GM23338 (cell line): ENCODE measurements at regions not wholly inside any gene's neighbourhood (a gene's known extent, or its start where the extent isn't known, plus 50 kb on each side); places are given as distances from the start of the nearest gene placed in this dataset.

ENCODE experiments used
- ATAC-seq: fragments of 200-7000 bp; cut with Tn5 transposase; 3 replicates; pipeline ENCODE4 v1.9.1; 2020
- DNase-seq: peaks from one replicate; pipeline ENCODE4 v3.0.0-alpha.2; 2015; ENCODE audit warnings: low spot score
- H2AFZ ChIP-seq: fragments of 200-600 bp; sonication (generic); 2 replicates; pipeline ENCODE4 v1.8.0; 2016; ENCODE audit warnings: antibody characterized with exemption, mild to moderate bottlenecking, moderate library complexity
- H3F3A ChIP-seq: fragments of 200-600 bp; sonication (generic); replicated peaks from 2 replicates; pipeline ENCODE4 v1.8.0; 2017; ENCODE audit warnings: antibody characterized with exemption, mixed run types, low read depth
- H3K27ac ChIP-seq: fragments of 200-600 bp; sonication (generic); 2 replicates; pipeline ENCODE4 v1.6.1; 2016; ENCODE audit warnings: low read depth
- H3K27me3 ChIP-seq: fragments of 200-600 bp; sonication (generic); 2 replicates; pipeline ENCODE4 v1.8.0; 2016; ENCODE audit warnings: mild to moderate bottlenecking, mixed run types, moderate library complexity; ENCODE audit not compliant: insufficient read depth
- H3K36me3 ChIP-seq: fragments of 200-600 bp; sonication (generic); 2 replicates; pipeline ENCODE4 v1.8.0; 2016; ENCODE audit warnings: mild to moderate bottlenecking; ENCODE audit not compliant: insufficient read depth
- H3K4me1 ChIP-seq: fragments of 200-600 bp; sonication (generic); 2 replicates; pipeline ENCODE4 v1.8.0; 2016; ENCODE audit warnings: mild to moderate bottlenecking, moderate library complexity; ENCODE audit not compliant: insufficient read depth
- H3K4me2 ChIP-seq: fragments of 200-600 bp; sonication (generic); 2 replicates; pipeline ENCODE4 v1.7.1; 2017; ENCODE audit warnings: mixed run types
- H3K4me3 ChIP-seq: fragments of 200-600 bp; sonication (generic); 2 replicates; pipeline ENCODE4 v1.6.1; 2016; ENCODE audit warnings: mixed run types
- H3K79me2 ChIP-seq: fragments of 200-600 bp; sonication (generic); replicated peaks from 2 replicates; pipeline ENCODE4 v1.8.0; 2017; ENCODE audit warnings: mild to moderate bottlenecking; ENCODE audit not compliant: insufficient read depth
- H3K9me2 ChIP-seq: fragments of 200-600 bp; sonication (generic); 2 replicates; pipeline ENCODE4 v1.8.0; 2017; ENCODE audit not compliant: insufficient read depth
- H4K20me1 ChIP-seq: fragments of 200-600 bp; sonication (generic); replicated peaks from 2 replicates; pipeline ENCODE4 v1.8.0; 2017; ENCODE audit warnings: mild to moderate bottlenecking; ENCODE audit not compliant: insufficient read depth
- H3K27ac Mint-ChIP-seq: 2 replicates; pipeline ENCODE4 v1.8.0; 2020; ENCODE audit warnings: inconsistent platforms, mild to moderate bottlenecking, moderate library complexity, mixed read lengths
- H3K27me3 Mint-ChIP-seq: 3 replicates; pipeline ENCODE4 v1.8.0; 2022; ENCODE audit warnings: low read depth, mild to moderate bottlenecking, moderate library complexity, mixed read lengths, inconsistent platforms; ENCODE audit not compliant: insufficient read depth, poor library complexity
- H3K36me3 Mint-ChIP-seq: 3 replicates; pipeline ENCODE4 v1.8.0; 2021; ENCODE audit warnings: low read depth, mild to moderate bottlenecking, inconsistent platforms, moderate library complexity, mixed read lengths
- H3K4me1 Mint-ChIP-seq: 3 replicates; pipeline ENCODE4 v1.8.0; 2020; ENCODE audit warnings: mild to moderate bottlenecking, inconsistent platforms, mixed read lengths
- H3K4me3 Mint-ChIP-seq: 3 replicates; pipeline ENCODE4 v1.8.0; 2021; ENCODE audit warnings: moderate library complexity, mild to moderate bottlenecking, inconsistent platforms, mixed read lengths
- H3K9me3 Mint-ChIP-seq: 3 replicates; pipeline ENCODE4 v1.8.0; 2020; ENCODE audit warnings: moderate library complexity, mild to moderate bottlenecking, inconsistent platforms, mixed read lengths
- CREB1 ChIP-seq: fragments of 250-450 bp; sonication (Bioruptor Pico); IDR thresholded peaks from 2 replicates; pipeline ENCODE4 v1.5.0; 2020; ENCODE audit warnings: low read depth, mild to moderate bottlenecking, moderate library complexity
- EZH2 ChIP-seq: fragments of 200-600 bp; sonication (generic); IDR thresholded peaks from one replicate; pipeline ENCODE4 v1.8.0; 2017; ENCODE audit warnings: antibody characterized with exemption, mild to moderate bottlenecking, low read depth; ENCODE audit not compliant: unreplicated experiment
- EZH2phosphoT487 ChIP-seq: fragments of 200-600 bp; sonication (generic); IDR thresholded peaks from one replicate; pipeline ENCODE4 v1.8.1; 2018; ENCODE audit warnings: antibody characterized with exemption; ENCODE audit not compliant: unreplicated experiment
- JUNB ChIP-seq: IDR thresholded peaks from one replicate; pipeline ENCODE4 v1.6.1; 2016; ENCODE audit warnings: antibody characterized with exemption; ENCODE audit not compliant: unreplicated experiment
- NANOG ChIP-seq: IDR thresholded peaks from 2 replicates; pipeline ENCODE4 v1.6.1; 2016; ENCODE audit warnings: antibody characterized with exemption, borderline replicate concordance
- POLR2AphosphoS5 ChIP-seq: IDR thresholded peaks from 2 replicates; pipeline ENCODE4 v1.6.1; 2016; ENCODE audit warnings: antibody characterized with exemption, low read depth
- STAT1 ChIP-seq: IDR thresholded peaks from one replicate; pipeline ENCODE4 v1.6.1; 2016; ENCODE audit warnings: antibody characterized with exemption; ENCODE audit not compliant: unreplicated experiment
- ZNF114 ChIP-seq: fragments of 250-450 bp; sonication (Bioruptor Pico); IDR thresholded peaks from 2 replicates; pipeline ENCODE4 v1.5.0; 2020; ENCODE audit warnings: mild to moderate bottlenecking, moderate library complexity
- ZNF331 ChIP-seq: fragments of 250-450 bp; sonication (Bioruptor Pico); IDR thresholded peaks from 2 replicates; pipeline ENCODE4 v1.5.0; 2020; ENCODE audit warnings: low read depth, mild to moderate bottlenecking, moderate library complexity
- TF ChIP-seq, protein P1 (sequence below): fragments of 250-450 bp; sonication (Bioruptor Pico); IDR thresholded peaks from 2 replicates; pipeline ENCODE4 v1.5.0; 2020; ENCODE audit warnings: mild to moderate bottlenecking, moderate library complexity
- TF ChIP-seq, protein P2 (sequence below): IDR thresholded peaks from one replicate; pipeline ENCODE4 v1.6.1; 2018; ENCODE audit warnings: antibody characterized with exemption; ENCODE audit not compliant: unreplicated experiment
- TF ChIP-seq, protein P3 (sequence below), 2 experiments: fragments of 200-600 bp in 1 of 2; sonication (generic) in 1 of 2; conservative IDR thresholded peaks; 2 replicates each; pipeline versions ENCODE4 v1.5.1 to v1.6.1; 2016 to 2017; ENCODE audit warnings: antibody characterized with exemption in 2 of 2, low read depth in 2 of 2, mild to moderate bottlenecking in 2 of 2, moderate library complexity in 1 of 2
- TF ChIP-seq, protein P4 (sequence below): IDR thresholded peaks from 2 replicates; pipeline ENCODE4 v1.6.1; 2016; ENCODE audit warnings: antibody characterized with exemption

DNA sequence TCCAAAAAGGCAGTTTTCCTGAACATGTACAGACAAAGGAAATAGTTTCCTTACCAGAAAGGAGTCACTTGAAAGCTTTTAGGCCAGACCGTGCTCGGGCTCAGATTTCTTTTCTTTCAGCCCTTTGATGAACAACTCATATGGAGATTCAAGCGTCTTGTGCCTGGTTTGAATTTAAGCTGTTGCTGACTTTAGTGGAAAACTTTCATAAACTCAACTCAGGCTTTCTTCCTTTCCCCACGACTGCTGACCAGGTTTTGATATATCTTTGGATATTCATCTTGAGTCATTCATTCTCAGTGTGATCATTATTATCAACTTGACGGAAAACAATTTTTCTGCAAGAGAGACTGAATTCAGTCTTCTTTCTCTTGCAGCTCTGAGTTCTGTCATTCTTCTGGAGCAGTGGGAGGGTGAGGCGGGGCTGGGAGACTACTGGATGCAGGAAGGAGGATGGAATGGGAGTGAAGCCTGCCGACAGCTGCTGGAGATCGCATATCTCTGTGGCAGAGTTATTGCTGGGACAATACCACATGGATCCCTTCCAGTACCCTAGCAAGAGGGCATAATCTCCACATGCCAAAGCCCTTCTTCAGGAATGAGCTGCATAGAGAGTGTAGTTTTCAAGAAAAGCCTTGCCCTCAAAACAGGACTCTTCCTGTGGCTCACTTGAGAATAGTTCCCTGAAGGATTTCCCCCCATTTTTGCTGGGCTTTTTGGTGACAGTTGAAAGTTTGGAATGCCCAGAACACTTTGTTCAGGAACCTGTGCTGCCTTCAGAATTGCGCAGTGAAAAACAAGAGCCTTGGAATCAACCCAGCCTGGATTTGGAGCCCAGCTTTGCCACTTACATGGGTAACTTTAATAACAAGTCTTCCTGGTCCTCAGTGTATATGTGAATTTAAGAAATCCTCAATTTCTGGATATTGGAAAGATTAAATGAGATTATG, 364.4 kb downstream of the ZNF521 start:
- H3K27ac ChIP-seq, result no peak overlapping the region
- DNase-seq, result peak; percentile 51

More for the DNA sequence above, 364.4 kb downstream of the ZNF521 start:
- Histone ChIP-seq H3K4me2 (peak overlapping the region; percentile 18), H3K9me2 (no peaks in the 10 kb centered on the region), H2AFZ (peak overlapping the region; percentile 6), H3K4me1 (peaks cover 47% of the 10 kb centered on the region), H3K4me3 (no peak overlapping the region), H3K36me3 (no peaks in the 10 kb centered on the region), H3K27me3 (no peaks in the 10 kb centered on the region), H3F3A (no peaks in the 10 kb centered on the region), H4K20me1 (no peaks in the 10 kb centered on the region), H3K79me2 (no peaks in the 10 kb centered on the region)
- ATAC-seq, result peak; percentile 69
- peaks cover 7% of the 10 kb centered on the region for H3K27me3 Mint-ChIP-seq
- H3K4me1 Mint-ChIP-seq, result peaks cover 57% of the 10 kb centered on the region
- H3K36me3 Mint-ChIP-seq, result no peaks in the 10 kb centered on the region
- H3K27ac Mint-ChIP-seq, result no peak overlapping the region
- no peak for TF ChIP-seq JUNB
- TF ChIP-seq ZNF114, result no peak
- TF ChIP-seq, protein P1, sequence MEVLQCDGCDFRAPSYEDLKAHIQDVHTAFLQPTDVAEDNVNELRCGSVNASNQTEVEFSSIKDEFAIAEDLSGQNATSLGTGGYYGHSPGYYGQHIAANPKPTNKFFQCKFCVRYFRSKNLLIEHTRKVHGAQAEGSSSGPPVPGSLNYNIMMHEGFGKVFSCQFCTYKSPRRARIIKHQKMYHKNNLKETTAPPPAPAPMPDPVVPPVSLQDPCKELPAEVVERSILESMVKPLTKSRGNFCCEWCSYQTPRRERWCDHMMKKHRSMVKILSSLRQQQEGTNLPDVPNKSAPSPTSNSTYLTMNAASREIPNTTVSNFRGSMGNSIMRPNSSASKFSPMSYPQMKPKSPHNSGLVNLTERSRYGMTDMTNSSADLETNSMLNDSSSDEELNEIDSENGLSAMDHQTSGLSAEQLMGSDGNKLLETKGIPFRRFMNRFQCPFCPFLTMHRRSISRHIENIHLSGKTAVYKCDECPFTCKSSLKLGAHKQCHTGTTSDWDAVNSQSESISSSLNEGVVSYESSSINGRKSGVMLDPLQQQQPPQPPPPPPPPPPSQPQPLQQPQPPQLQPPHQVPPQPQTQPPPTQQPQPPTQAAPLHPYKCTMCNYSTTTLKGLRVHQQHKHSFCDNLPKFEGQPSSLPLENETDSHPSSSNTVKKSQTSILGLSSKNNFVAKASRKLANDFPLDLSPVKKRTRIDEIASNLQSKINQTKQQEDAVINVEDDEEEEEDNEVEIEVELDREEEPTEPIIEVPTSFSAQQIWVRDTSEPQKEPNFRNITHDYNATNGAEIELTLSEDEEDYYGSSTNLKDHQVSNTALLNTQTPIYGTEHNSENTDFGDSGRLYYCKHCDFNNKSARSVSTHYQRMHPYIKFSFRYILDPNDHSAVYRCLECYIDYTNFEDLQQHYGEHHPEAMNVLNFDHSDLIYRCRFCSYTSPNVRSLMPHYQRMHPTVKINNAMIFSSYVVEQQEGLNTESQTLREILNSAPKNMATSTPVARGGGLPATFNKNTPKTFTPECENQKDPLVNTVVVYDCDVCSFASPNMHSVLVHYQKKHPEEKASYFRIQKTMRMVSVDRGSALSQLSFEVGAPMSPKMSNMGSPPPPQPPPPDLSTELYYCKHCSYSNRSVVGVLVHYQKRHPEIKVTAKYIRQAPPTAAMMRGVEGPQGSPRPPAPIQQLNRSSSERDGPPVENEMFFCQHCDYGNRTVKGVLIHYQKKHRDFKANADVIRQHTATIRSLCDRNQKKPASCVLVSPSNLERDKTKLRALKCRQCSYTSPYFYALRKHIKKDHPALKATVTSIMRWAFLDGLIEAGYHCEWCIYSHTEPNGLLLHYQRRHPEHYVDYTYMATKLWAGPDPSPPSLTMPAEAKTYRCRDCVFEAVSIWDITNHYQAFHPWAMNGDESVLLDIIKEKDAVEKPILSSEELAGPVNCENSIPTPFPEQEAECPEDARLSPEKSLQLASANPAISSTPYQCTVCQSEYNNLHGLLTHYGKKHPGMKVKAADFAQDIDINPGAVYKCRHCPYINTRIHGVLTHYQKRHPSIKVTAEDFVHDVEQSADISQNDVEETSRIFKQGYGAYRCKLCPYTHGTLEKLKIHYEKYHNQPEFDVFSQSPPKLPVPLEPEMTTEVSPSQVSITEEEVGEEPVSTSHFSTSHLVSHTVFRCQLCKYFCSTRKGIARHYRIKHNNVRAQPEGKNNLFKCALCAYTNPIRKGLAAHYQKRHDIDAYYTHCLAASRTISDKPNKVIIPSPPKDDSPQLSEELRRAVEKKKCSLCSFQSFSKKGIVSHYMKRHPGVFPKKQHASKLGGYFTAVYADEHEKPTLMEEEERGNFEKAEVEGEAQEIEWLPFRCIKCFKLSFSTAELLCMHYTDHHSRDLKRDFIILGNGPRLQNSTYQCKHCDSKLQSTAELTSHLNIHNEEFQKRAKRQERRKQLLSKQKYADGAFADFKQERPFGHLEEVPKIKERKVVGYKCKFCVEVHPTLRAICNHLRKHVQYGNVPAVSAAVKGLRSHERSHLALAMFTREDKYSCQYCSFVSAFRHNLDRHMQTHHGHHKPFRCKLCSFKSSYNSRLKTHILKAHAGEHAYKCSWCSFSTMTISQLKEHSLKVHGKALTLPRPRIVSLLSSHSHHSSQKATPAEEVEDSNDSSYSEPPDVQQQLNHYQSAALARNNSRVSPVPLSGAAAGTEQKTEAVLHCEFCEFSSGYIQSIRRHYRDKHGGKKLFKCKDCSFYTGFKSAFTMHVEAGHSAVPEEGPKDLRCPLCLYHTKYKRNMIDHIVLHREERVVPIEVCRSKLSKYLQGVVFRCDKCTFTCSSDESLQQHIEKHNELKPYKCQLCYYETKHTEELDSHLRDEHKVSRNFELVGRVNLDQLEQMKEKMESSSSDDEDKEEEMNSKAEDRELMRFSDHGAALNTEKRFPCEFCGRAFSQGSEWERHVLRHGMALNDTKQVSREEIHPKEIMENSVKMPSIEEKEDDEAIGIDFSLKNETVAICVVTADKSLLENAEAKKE, result no peak
- TF ChIP-seq, protein P2, sequence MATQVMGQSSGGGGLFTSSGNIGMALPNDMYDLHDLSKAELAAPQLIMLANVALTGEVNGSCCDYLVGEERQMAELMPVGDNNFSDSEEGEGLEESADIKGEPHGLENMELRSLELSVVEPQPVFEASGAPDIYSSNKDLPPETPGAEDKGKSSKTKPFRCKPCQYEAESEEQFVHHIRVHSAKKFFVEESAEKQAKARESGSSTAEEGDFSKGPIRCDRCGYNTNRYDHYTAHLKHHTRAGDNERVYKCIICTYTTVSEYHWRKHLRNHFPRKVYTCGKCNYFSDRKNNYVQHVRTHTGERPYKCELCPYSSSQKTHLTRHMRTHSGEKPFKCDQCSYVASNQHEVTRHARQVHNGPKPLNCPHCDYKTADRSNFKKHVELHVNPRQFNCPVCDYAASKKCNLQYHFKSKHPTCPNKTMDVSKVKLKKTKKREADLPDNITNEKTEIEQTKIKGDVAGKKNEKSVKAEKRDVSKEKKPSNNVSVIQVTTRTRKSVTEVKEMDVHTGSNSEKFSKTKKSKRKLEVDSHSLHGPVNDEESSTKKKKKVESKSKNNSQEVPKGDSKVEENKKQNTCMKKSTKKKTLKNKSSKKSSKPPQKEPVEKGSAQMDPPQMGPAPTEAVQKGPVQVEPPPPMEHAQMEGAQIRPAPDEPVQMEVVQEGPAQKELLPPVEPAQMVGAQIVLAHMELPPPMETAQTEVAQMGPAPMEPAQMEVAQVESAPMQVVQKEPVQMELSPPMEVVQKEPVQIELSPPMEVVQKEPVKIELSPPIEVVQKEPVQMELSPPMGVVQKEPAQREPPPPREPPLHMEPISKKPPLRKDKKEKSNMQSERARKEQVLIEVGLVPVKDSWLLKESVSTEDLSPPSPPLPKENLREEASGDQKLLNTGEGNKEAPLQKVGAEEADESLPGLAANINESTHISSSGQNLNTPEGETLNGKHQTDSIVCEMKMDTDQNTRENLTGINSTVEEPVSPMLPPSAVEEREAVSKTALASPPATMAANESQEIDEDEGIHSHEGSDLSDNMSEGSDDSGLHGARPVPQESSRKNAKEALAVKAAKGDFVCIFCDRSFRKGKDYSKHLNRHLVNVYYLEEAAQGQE, result no peak
- no peak for TF ChIP-seq CREB1 (CRISPR knock-in tag)
- TF ChIP-seq NANOG, result no peak
- no peak for TF ChIP-seq POLR2AphosphoS5
- no peak for TF ChIP-seq ZNF331
- no peak for TF ChIP-seq EZH2phosphoT487
- TF ChIP-seq, protein P3, sequence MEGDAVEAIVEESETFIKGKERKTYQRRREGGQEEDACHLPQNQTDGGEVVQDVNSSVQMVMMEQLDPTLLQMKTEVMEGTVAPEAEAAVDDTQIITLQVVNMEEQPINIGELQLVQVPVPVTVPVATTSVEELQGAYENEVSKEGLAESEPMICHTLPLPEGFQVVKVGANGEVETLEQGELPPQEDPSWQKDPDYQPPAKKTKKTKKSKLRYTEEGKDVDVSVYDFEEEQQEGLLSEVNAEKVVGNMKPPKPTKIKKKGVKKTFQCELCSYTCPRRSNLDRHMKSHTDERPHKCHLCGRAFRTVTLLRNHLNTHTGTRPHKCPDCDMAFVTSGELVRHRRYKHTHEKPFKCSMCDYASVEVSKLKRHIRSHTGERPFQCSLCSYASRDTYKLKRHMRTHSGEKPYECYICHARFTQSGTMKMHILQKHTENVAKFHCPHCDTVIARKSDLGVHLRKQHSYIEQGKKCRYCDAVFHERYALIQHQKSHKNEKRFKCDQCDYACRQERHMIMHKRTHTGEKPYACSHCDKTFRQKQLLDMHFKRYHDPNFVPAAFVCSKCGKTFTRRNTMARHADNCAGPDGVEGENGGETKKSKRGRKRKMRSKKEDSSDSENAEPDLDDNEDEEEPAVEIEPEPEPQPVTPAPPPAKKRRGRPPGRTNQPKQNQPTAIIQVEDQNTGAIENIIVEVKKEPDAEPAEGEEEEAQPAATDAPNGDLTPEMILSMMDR (conservative IDR thresholded peaks at IDR 0.05; ENCODE audit: low read depth in 2 of 2), result no peak
- TF ChIP-seq EZH2, result no peak
- TF ChIP-seq, protein P4, sequence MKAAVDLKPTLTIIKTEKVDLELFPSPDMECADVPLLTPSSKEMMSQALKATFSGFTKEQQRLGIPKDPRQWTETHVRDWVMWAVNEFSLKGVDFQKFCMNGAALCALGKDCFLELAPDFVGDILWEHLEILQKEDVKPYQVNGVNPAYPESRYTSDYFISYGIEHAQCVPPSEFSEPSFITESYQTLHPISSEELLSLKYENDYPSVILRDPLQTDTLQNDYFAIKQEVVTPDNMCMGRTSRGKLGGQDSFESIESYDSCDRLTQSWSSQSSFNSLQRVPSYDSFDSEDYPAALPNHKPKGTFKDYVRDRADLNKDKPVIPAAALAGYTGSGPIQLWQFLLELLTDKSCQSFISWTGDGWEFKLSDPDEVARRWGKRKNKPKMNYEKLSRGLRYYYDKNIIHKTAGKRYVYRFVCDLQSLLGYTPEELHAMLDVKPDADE, result no peak
- TF ChIP-seq STAT1, result no peak
- H3K4me3 Mint-ChIP-seq, result peak overlapping the region; percentile 18; the same call in 1 of the 3 replicates
- H3K9me3 Mint-ChIP-seq, result no peaks in the 10 kb centered on the region
